CD14-positive monocyte (primary cell): ENCODE measurements at regions not wholly inside any gene's neighbourhood (a gene's known extent, or its start where the extent isn't known, plus 50 kb on each side); places are given as distances from the start of the nearest gene placed in this dataset.

Source experiments
- DNase-seq, 3 donors: peaks; one replicate each; pipeline ENCODE4 v3.0.0-alpha.2; 2011 to 2022
- H2AFZ ChIP-seq: 2 replicates; pipeline ENCODE4 v1.6.0; 2012; ENCODE audit warnings: mild to moderate bottlenecking, low read depth, low read length, inconsistent platforms; ENCODE audit not compliant: insufficient read depth, poor library complexity, severe bottlenecking
- H3K27ac ChIP-seq, 2 donors: 1 replicate in 1 of 2; 2 replicates in 1 of 2; pipeline ENCODE4 v1.5.1; 2012 to 2013; ENCODE audit warnings: low read length in 2 of 2, control low read depth in 1 of 2, inconsistent platforms in 1 of 2, low read depth in 1 of 2, mild to moderate bottlenecking in 1 of 2
- H3K27me3 ChIP-seq, 2 donors: one replicate each; pipeline versions ENCODE4 v1.6.0 to v1.6.1; 2011 to 2013; ENCODE audit warnings: low read length in 2 of 2; ENCODE audit not compliant: control insufficient read depth in 2 of 2, insufficient read depth in 2 of 2
- H3K36me3 ChIP-seq, 2 donors: replicated peaks in 1 of 2; 1 replicate in 1 of 2; 2 replicates in 1 of 2; pipeline versions ENCODE4 v1.5.1 to v1.6.1; 2012 to 2013; ENCODE audit warnings: low read length in 2 of 2, control low read depth in 1 of 2, inconsistent platforms in 1 of 2, mild to moderate bottlenecking in 1 of 2; ENCODE audit not compliant: insufficient read depth in 2 of 2, control insufficient read depth in 1 of 2
- H3K4me1 ChIP-seq, 2 donors: 1 replicate in 1 of 2; 2 replicates in 1 of 2; pipeline versions ENCODE4 v1.5.1 to v1.6.1; 2012 to 2013; ENCODE audit warnings: low read length in 2 of 2, control low read depth in 1 of 2, inconsistent platforms in 1 of 2, mild to moderate bottlenecking in 1 of 2, moderate library complexity in 1 of 2; ENCODE audit not compliant: insufficient read depth in 2 of 2, control insufficient read depth in 1 of 2
- H3K4me2 ChIP-seq: replicated peaks from 2 replicates; pipeline ENCODE3; 2012; ENCODE audit warnings: low read length, moderate library complexity, mild to moderate bottlenecking; ENCODE audit not compliant: poor library complexity, severe bottlenecking; ENCODE audit errors: extremely low read depth
- H3K4me3 ChIP-seq, 3 experiments: fragments of 200-600 bp in 1 of 3; sonication (generic) in 1 of 3; replicated peaks in 1 of 3; 1 replicate in 2 of 3; 2 replicates in 1 of 3; pipeline ENCODE4 v1.5.1; 2011 to 2013; ENCODE audit warnings: low read length in 3 of 3, mild to moderate bottlenecking in 3 of 3, control low read depth in 2 of 3, low read depth in 2 of 3, inconsistent platforms in 1 of 3, moderate library complexity in 1 of 3
- H3K79me2 ChIP-seq: 2 replicates; pipeline ENCODE4 v1.6.0; 2012; ENCODE audit warnings: mild to moderate bottlenecking, control low read depth, inconsistent platforms, low read length, moderate library complexity; ENCODE audit not compliant: insufficient read depth
- H3K9ac ChIP-seq: 2 replicates; pipeline ENCODE4 v1.6.0; 2017; ENCODE audit warnings: low read length, mild to moderate bottlenecking; ENCODE audit not compliant: insufficient read depth, poor library complexity, severe bottlenecking
- H3K9me3 ChIP-seq, 2 donors: replicated peaks in 1 of 2; 1 replicate in 1 of 2; 2 replicates in 1 of 2; pipeline versions ENCODE4 v1.5.1 to v1.6.1; 2012 to 2013; ENCODE audit warnings: low read length in 2 of 2, control low read depth in 1 of 2; ENCODE audit not compliant: control insufficient read depth in 1 of 2, insufficient read depth in 1 of 2
- H4K20me1 ChIP-seq: 2 replicates; pipeline ENCODE4 v1.6.0; 2012; ENCODE audit warnings: mild to moderate bottlenecking, low read length, control low read depth, moderate library complexity; ENCODE audit not compliant: insufficient read depth
- H3K27ac Mint-ChIP-seq, 7 donors: one replicate each; pipeline ENCODE4 v1.8.0; 2020; ENCODE audit warnings: mild to moderate bottlenecking in 7 of 7, mixed read lengths in 7 of 7, moderate library complexity in 6 of 7, inconsistent platforms in 2 of 7
- H3K27me3 Mint-ChIP-seq, 3 donors: one replicate each; pipeline ENCODE4 v1.8.0; 2021 to 2022; ENCODE audit warnings: low read depth in 3 of 3, mild to moderate bottlenecking in 3 of 3, mixed read lengths in 3 of 3, moderate library complexity in 3 of 3, inconsistent platforms in 1 of 3
- H3K36me3 Mint-ChIP-seq, 2 donors: one replicate each; pipeline ENCODE4 v1.8.0; 2020; ENCODE audit warnings: mixed read lengths in 2 of 2, inconsistent platforms in 1 of 2, mild to moderate bottlenecking in 1 of 2
- H3K4me1 Mint-ChIP-seq: one replicate; pipeline ENCODE4 v1.8.0; 2020; ENCODE audit warnings: mild to moderate bottlenecking, mixed read lengths
- H3K4me3 Mint-ChIP-seq, 2 donors: one replicate each; pipeline ENCODE4 v1.8.0; 2020; ENCODE audit warnings: mild to moderate bottlenecking in 2 of 2, mixed read lengths in 2 of 2, moderate library complexity in 1 of 2
- H3K9me3 Mint-ChIP-seq, 7 donors: one replicate each; pipeline ENCODE4 v1.8.0; 2020 to 2022; ENCODE audit warnings: mixed read lengths in 7 of 7, mild to moderate bottlenecking in 6 of 7, moderate library complexity in 6 of 7, inconsistent platforms in 2 of 7
- CTCF ChIP-seq: fragments of 200-600 bp; IDR thresholded peaks from one replicate; pipeline ENCODE4 v1.8.0; 2022; ENCODE audit warnings: antibody characterized with exemption, mild to moderate bottlenecking
- WGBS: methylation state at CpG from one replicate; pipeline ENCODE4 v1.1.5; 2013; ENCODE audit warnings: missing lambda C conversion rate; ENCODE audit not compliant: insufficient coverage; 5-methylcytosine and 5-hydroxymethylcytosine counted together
- intact Hi-C, 2 donors: fragments of 100-400 bp; cut with micrococcal nuclease; formaldehyde crosslinking; loops; one replicate each; pipeline versions ENCODE4 v1.15.0 to v1.15.1; 2023

GRCh38 chr7:124692425-124692824 lies 73.2 kb downstream of the GPR37 start:
- Mint-ChIP-seq H3K9me3 (peaks cover 0 to 14% (median 4%) of the 10 kb centered on the region in 7 donors), H3K27ac (no peak overlapping the region), H3K4me1 (no peaks in the 10 kb centered on the region), H3K27me3 (peaks cover 0 to 2% (median 0%) of the 10 kb centered on the region in 3 donors), H3K4me3 (no peak overlapping the region), H3K36me3 (no peaks in the 10 kb centered on the region)
- H3K4me3 ChIP-seq, result no peak overlapping the region
- TF ChIP-seq CTCF, result no peak
- 100% methylated on average over 1 of the region's 1 CpG for WGBS
- H3K27ac ChIP-seq, result no peak overlapping the region
- intact Hi-C loops, result no loop called here
- H3K4me1 ChIP-seq, result no peaks in the 10 kb centered on the region
- no peak overlapping the region for H2AFZ ChIP-seq
- no peak overlapping the region for H3K4me2 ChIP-seq
- H3K9me3 ChIP-seq, result peaks cover 0 to 4% of the 10 kb centered on the region in 2 donors
- DNase-seq, result no peak
- no peaks in the 10 kb centered on the region for H4K20me1 ChIP-seq
- no peak overlapping the region for H3K9ac ChIP-seq
- H3K36me3 ChIP-seq, result no peaks in the 10 kb centered on the region
- no peaks in the 10 kb centered on the region for H3K79me2 ChIP-seq
- H3K27me3 ChIP-seq, result no peaks in the 10 kb centered on the region

- Histone ChIP-seq H3K9me3 (peaks cover 0 to 4% of the 10 kb centered on the region in 2 donors), H3K36me3 (no peaks in the 10 kb centered on the region), H3K27me3 (no peaks in the 10 kb centered on the region), H3K79me2 (no peaks in the 10 kb centered on the region), H3K27ac (no peak overlapping the region), H3K4me1 (no peaks in the 10 kb centered on the region), H3K4me2 (no peak overlapping the region), H3K4me3 (no peak overlapping the region), H2AFZ (no peak overlapping the region), H3K9ac (no peak overlapping the region), H4K20me1 (no peaks in the 10 kb centered on the region)
- H3K27ac Mint-ChIP-seq, result no peak overlapping the region
- DNase-seq, result no peak
- no peak for TF ChIP-seq CTCF
- H3K4me3 Mint-ChIP-seq, result no peak overlapping the region
- no peaks in the 10 kb centered on the region for H3K4me1 Mint-ChIP-seq
- no peaks in the 10 kb centered on the region for H3K36me3 Mint-ChIP-seq
- peaks cover 0 to 14% (median 4%) of the 10 kb centered on the region in 7 donors for H3K9me3 Mint-ChIP-seq
- intact Hi-C loops, result no loop called here
- H3K27me3 Mint-ChIP-seq, result peaks cover 0 to 2% (median 0%) of the 10 kb centered on the region in 3 donors
Measured at GRCh38 chr7:124690840-124691239, 74.8 kb downstream of the GPR37 start.
